ENCODE measurements at regions not wholly inside any gene's neighbourhood (a gene's known extent, or its start where the extent isn't known, plus 50 kb on each side); places are given as distances from the start of the nearest gene placed in this dataset.
"Not testable (repeated sequence)": the region's sequence is repeated elsewhere in the genome, so short reads cannot be mapped to it uniquely, and the experiment has no call there.

GRCh38 chr12:131642771-131643170 is 68.1 kb upstream of the SFSWAP start:
- no peak for DNase-seq

- DNase-seq, result no peak
These were observed 67.0 kb upstream of the SFSWAP start for GRCh38 chr12:131643631-131644452.

GRCh38 chr12:131644481-131644880 is 66.4 kb upstream of the SFSWAP start:
- no peak for DNase-seq

- DNase-seq, result not testable (repeated sequence)
These were observed 66.0 kb upstream of the SFSWAP start for GRCh38 chr12:131644917-131645316.

- not testable (repeated sequence) for DNase-seq
These were observed 65.3 kb upstream of the SFSWAP start for GRCh38 chr12:131645557-131645956.

GRCh38 chr12:131646444-131646843 is 64.4 kb upstream of the SFSWAP start:
- DNase-seq, result not testable (repeated sequence)

- DNase-seq, result no peak
These were observed 63.2 kb upstream of the SFSWAP start for GRCh38 chr12:131647667-131648066.

GRCh38 chr12:131655469-131656174 is 55.3 kb upstream of the SFSWAP start:
- not testable (repeated sequence) for DNase-seq

- DNase-seq, result not testable (repeated sequence)
These were observed 54.1 kb upstream of the SFSWAP start for GRCh38 chr12:131656796-131657195.

GRCh38 chr12:131658605-131659004 is 52.3 kb upstream of the SFSWAP start:
- not testable (repeated sequence) for DNase-seq

GRCh38 chr12:131659484-131659883 is 51.4 kb upstream of the SFSWAP start:
- DNase-seq, result not testable (repeated sequence)

- DNase-seq, result not testable (repeated sequence)
These were observed 50.9 kb upstream of the SFSWAP start for GRCh38 chr12:131659976-131660375.

- DNase-seq, result not testable (repeated sequence)
These were observed 50.5 kb upstream of the SFSWAP start for GRCh38 chr12:131660401-131660800.

Measured in COR-L47 (cell line).